UCSD-AML1 (cell line): ENCODE measurements at regions not wholly inside any gene's neighbourhood (a gene's known extent, or its start where the extent isn't known, plus 50 kb on each side); places are given as distances from the start of the nearest gene placed in this dataset.

Experiments used
- DNase-seq: peaks from one replicate; lab custom pipeline; 2025; ENCODE audit not compliant: unreplicated experiment; lab: John Stamatoyannopoulos, UW

GRCh38 chr13:90783273-90783672, 564.2 kb upstream of the MIR17HG start:
- no peak for DNase-seq

DNA sequence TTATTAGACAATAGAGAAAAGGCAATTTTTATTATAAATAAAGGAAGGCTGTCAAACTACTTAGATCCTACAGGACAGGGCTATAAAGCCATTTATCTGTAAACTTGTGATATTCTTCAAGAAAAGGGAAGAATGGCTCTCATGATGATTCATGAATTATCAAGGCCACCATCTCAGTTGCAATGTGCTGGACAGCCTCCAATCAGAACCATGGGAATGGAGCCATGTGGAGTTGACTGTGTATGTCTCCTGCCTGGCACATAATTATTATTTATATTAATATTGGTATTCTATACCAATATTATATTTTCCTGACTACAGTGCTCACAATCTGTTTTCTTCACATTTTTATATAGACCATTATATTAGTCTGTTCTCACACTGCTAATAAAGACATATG, 560.5 kb upstream of the MIR17HG start:
- no peak for DNase-seq

DNA sequence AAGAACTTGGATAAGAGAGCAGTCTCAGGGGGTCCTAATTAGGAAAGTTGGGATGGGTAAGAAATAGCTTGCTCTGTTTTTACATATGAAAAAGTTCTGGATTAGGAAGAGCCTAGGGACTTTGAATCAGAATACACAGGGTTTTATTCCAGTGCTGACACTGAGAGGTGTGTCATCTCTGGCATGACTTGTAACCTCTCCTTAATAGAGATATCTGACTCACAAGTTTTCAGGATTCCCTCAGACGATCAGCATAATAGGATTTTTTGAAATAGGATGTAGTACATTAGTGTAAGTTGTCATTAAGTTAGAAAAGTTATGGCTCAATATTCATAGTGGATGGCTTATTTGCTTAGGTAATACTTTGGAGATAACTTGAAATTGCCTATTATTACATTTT, 555.2 kb upstream of the MIR17HG start:
- no peak for DNase-seq

DNA sequence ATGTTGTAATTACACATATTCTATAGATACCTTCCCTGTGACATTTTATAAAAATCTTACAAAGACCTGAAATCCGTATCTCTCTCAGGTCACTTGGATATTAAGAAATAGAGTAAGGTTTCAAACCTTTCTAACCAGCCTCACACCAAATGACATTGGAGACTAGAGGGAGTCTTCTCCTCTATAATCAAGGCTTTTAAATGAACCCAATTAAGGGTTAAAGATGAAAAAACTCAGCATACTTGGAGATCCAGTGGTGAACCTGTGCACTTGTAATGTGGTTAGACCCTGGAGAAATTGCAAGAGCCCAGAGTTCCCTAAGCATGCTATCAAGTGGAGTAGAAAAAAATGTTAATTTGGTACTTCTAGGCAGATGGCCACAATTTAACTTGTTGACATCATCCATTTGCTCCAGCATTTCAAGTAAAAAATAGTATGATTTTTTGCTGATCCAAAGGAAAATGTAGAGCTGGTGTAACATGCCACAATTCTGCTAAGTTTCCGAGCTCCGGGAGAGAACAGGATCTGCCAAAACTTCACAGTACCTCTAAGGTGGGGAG, 554.1 kb upstream of the MIR17HG start:
- DNase-seq = no peak

DNA sequence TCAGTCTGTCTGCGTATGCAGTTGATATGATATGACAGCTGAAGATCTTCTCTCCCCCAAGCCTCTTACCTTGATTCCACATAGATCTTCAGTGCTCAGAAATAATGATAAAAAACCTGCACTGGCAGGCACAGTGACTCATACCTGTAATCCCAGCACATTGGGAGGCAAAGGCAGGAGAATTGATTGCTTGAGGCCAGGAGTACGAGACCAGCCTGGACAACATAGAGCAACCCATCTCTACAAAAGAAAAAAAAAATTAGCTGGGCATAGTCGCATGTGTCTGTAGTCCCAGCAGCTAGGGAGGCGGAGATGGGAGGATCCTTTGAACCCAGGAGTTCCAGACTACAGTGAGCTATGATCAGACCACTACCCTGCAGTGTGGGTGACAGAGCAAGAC, 551.0 kb upstream of the MIR17HG start:
- DNase-seq = no peak

DNA sequence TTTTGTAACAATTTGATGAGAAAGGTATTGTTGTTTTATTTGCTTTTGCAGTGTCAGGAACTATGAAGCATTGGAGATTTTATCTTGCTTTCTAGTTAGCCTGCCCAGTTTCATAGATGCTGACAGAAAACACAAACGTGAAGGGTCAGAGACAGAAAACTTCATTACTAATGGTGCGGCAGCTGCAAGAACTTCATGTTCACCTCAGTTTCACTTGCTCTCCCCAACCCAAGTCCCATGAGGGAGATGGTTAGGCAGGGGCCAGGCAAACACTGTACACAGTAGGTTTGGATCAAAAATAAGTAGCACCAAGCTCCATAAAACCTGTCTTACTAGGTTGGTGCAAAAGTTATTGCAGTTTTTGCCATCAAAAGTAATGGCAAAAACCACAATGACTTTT, 550.2 kb upstream of the MIR17HG start:
- DNase-seq = no peak

DNA sequence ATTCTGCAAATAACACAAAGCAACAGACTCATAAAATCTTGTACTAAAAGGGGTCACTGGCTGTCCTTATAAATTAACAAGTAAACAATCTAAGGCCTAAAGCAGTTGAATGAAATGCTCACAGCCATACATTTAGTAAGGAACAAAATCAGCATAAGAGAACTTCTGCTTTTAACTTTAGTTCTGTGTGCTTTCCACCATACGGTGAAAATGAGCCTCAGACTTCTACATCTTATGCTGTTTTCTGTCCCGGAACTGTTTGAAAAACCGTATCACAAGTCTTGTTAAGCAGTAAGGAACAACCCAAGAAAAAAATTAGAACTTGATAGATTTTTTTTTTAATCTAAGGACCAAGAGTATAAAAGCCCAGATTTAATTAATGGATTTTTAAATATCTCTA, 549.1 kb upstream of the MIR17HG start:
- DNase-seq = no peak

GRCh38 chr13:90800082-90800746, 547.3 kb upstream of the MIR17HG start:
- peak; percentile 84 for DNase-seq

DNA sequence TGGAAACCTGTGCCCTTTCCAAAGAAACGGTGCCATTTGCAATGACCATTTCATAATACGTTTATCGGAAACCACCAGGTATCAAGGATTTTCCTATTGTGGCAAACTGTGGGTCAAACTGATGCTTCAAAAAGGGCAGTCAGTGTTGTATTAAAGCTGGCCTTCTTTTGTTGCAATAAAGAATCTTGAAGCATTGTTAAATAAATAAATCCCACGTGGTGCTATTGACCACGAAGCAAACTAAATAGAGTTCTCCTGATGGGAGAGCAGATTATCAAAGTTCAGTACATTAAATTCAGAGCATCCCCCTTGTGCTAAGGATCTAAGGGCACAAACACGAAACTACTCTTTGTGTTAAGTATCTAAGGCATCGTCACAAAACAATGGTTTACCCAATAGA, 545.9 kb upstream of the MIR17HG start:
- no peak for DNase-seq

DNA sequence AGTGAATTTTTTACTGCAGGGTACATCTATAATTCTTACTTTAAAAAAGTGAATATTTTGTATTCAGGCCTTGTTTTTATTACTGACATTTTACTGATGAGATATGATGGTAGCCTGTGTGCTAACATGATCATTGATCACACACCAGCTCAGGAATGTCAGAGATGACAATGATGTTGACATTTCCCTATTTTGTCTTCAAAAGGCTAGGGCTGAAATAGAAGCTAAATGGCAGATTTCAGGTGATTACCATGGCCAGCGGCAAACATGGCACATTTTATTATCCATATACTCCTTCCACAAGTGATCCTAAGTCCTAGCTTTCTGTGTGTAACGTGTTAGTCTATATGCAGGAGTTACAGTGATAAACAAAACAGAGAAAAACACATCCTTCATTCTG, 544.3 kb upstream of the MIR17HG start:
- no peak for DNase-seq

GRCh38 chr13:90806016-90806615, 541.4 kb upstream of the MIR17HG start:
- DNase-seq = no peak

- peak; percentile 8 for DNase-seq
These were observed 540.6 kb upstream of the MIR17HG start for GRCh38 chr13:90806892-90807291.

DNA sequence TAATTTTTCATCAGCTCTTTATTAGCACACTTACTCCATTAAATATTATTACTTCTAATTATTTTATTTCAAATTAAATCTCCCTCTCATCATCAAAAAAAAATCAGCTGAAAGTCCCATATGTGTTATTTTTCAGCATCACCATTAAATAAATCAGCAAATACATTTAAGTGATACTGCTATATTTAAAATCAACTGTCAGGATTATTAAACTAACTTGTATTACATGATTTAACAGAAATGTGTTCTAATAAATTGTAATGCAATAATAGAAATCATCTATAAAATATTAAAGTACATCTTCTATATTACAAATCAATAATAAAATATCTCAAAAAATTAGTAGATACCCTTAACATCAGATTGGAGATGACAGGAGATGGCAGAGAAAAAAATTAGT, 538.6 kb upstream of the MIR17HG start:
- no peak for DNase-seq

DNA sequence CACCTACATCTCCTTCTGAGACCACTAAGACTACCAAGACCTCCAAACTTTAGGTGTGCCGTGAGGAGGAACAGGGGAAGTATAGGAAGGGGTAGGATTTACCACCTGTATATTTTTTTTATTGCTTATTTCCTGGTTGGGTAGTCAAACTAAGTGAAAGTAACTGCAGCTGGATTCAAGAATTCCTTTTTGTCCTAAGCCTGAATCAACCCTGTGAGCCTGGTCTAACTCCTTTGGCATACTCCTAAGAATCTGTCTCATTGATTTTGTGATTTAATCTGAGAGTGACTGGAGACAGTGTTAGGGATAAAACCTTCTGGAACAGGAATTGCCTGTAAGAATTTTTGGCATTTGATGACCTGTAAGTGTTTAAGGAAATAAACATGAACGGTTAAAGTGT, 523.5 kb upstream of the MIR17HG start:
- DNase-seq = no peak

DNA sequence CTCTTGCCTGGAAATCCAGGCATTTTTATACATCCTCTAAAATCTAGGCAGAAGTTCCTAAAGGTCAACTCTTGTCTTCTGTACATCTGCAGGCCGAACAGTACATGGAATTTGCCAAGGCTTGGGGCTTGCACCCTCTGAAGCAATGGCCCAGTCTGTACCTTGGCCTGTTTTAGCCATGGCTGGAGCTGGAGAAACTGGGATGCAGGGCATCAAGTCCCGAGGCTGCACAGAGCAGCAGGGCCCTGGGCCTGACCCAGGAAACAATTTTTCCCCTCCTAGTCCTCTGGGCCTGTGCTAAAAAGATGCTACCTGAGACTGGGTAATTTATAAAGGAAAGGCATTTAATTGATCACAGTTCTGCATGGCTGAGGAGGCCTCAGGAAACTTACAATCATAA, 520.8 kb upstream of the MIR17HG start:
- DNase-seq = no peak

- DNase-seq = no peak
These were observed 516.7 kb upstream of the MIR17HG start for GRCh38 chr13:90830782-90831181.

GRCh38 chr13:90833951-90834350, 513.5 kb upstream of the MIR17HG start:
- no peak for DNase-seq

- DNase-seq = no peak
These were observed 512.8 kb upstream of the MIR17HG start for GRCh38 chr13:90834700-90835099.

- DNase-seq = no peak
These were observed 511.7 kb upstream of the MIR17HG start for GRCh38 chr13:90835826-90836225.

DNA sequence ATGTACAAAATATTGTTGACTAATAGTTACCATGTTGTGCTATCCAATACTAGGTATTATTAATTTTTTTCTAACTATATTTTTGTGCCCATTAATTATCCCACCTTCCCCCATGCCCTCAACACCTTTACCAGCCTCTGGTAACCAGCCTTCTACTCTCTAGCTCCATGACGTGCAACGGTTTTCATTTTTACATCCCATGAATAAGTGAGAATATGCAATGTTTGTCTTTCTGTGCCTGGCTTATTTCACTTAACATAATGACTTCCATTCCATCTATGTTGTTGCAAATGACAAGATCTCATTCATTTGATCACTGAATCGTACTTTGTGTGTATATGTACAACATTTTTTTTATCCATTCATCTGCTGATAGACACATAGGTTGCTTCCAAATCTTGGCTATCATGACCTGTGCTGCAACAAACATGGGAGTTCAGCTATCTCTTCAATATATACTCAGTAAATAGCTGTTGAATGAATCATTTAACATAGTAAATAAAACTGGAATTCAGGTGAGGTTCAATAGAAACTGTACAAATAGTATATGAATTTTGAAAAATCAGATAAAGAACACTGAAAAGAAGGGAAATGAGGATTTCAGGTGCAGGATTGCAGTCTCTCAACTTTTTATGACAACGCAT, 509.0 kb upstream of the MIR17HG start:
- DNase-seq = no peak

DNA sequence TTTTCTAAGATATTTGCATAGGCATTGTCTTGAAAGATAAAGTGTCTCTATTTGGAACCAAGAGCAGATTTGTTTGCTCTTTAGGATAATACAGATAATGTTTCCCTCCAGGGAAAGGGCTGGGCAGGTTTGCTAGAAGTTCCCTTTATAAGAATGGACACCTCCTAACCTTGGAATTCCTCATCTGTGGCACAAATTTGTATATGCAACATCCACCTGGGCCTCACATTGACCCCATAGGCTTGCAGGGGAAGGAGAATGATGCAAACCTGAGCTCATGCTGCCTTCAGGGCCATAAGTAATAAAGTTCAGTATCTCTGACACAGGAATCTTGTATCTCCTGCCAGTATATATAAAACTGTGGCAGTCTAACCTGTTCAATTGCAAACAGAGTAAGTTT, 508.4 kb upstream of the MIR17HG start:
- DNase-seq = no peak

- DNase-seq = no peak
These were observed 500.6 kb upstream of the MIR17HG start for GRCh38 chr13:90846936-90847335.
